ENCODE measurements at regions not wholly inside any gene's neighbourhood (a gene's known extent, or its start where the extent isn't known, plus 50 kb on each side); places are given as distances from the start of the nearest gene placed in this dataset.

DNA sequence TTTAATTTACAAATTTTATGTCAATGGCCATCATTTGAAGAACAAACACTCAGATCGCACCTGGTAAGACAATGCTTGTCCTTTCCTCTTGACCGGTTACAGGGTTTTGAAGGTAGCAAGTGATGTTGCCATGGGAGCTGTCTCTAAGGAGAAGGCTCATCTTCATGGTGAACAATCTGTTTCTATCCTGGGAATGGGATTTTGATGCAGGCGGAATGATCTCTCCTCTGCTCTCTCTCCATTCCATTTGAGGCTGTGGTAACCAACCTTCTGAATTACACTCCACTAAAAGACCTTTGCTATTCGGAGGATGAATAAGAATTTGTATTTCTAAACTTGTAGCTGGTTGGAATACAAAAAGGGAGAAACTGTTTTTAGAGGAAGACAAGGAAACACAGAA lies 57.9 kb upstream of the SLC5A9 start:
- DNase-seq: no peak

DNA sequence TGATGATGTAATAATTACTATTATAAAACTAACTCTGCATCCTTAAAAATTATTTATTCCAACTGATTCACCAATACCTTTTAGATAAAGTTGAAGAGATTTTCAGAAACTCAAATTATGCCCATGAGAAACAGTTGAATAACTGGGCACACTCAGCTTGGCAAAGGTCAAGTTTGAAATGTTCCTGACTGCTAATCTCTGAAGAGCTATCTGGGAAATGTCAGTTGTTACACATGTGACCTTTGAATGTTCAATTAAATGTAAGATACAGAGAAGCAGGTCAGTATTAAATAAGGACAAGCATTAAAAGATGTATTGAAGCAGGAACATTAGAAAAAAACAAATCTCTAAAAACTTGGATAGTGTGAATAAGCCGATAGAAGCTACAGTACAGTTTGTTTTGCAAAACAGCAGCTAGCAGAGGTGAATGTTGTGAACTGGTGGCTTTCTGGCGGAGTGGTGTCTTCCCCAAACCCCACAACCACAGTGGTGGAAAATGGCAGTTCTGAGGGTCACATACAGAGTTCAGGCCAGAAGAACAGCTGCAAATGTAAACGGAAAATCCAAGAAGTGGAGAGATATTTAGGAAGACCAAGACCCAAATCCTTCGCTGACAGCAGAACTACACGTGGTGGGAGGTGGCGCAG lies 61.9 kb upstream of the SLC5A9 start:
- DNase-seq: no peak

- no peak for DNase-seq
Measured at GRCh38 chr1:48139275-48139674, 83.2 kb upstream of the SLC5A9 start.

GRCh38 chr1:48127735-48128685 lies 94.5 kb upstream of the SLC5A9 start:
- DNase-seq: no peak

GRCh38 chr1:48123647-48124046 lies 98.9 kb upstream of the SLC5A9 start:
- DNase-seq: no peak

- no peak for DNase-seq
Measured at GRCh38 chr1:48121955-48122354, 100.6 kb upstream of the SLC5A9 start.

DNA sequence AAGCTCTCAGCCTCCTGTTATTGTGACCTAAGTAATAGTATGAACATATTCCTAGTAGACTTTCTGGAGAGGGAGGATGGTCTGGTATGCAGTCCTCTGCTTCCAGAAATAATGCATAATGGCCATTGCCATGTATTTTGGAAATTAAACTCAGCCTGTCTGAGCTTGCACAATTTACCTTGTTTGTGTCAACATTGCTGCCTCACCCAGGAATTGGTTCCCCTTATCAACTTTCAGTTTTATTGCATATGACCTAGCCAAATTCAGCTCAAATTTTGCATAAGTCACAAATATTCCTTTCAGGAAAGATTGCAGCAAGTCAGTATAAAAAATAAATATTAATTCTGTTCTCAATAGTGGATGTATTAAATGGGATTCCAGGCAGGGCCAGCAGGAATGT lies 101.9 kb upstream of the SLC5A9 start:
- no peak for DNase-seq

DNA sequence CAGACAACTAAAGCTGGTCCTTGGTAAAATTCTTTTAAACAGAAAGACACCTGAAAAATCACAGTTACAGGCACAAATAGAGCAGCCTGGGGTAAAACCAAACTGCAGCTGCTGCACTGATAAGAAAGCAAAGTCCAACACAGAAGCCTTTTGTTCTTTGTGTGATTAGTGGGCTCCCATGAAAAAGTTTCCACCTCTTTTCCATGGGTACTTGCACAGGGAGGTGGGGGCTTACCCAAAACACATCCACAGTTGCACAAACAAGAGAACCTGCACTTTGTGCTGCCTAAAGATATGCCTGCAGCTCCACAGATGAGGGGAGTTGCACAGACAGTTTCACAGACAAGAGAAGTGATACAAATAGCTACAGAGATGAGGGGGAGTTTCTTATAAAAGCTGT lies 106.7 kb upstream of the SLC5A9 start:
- no peak for DNase-seq

DNA sequence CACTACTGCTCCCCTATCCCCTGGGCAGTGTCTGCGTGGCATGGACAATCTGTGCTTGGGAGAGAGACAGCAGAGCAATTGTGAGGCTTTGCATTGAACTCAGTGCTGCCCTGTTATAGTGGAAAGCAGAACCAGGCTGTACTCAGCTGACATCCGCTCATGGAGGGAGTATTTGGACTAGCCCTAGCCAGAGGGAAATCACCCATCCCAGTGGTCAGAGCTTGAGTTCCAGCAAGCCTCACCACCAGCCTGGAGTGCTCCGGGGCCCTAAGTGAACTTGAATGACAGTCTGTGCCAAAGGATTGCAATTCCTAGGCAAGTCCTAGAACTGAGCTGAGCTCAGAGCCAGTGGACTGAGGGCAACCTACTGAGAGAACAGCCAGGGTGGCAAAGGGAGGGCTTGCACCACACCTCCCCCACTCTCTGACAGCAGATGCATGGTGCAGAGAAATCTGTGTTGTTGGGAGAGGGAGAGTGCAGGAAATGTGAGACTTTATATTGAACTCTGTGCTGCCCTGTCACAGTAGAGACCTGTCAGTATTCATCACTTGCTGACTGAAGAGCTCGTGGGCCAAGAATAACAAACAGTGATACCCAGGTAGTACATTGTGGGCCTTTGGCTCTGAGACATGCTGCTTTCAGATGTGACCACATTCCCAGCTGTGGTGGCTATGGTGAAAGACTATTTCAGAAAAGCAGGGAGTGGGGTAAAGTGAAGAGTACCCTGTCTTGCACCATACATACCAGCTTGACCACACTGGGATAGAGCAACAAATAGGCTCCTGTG lies 107.7 kb upstream of the SLC5A9 start:
- no peak for DNase-seq

DNA sequence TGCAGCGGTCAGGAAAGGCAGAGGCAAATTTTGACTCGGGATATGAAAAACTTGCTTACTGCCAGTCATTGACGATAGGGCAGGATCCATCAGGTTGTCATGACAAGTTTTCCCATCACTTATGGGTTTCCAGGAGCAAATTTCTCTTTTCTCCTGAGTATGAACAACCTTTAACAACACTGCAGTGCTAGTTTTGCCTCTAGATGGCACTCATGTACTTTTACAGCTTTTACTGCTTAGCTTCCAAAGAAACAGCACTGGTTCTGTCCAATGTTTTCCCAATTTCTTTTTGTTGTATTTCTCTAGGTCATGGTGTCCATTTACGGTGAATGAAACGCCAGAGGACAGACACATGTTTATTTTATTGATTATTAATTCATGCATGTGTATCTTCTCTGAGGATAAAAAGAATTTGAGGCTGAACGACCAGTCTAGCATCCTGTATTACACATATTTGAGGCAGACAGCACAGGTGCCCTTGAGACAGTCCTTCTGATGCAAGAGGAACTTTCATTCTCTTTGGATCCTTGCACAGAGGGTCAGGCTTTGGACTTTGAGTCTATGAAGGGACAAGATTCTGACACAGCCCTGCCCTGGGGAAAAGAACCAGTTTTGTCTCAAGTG lies 112.3 kb upstream of the TRABD2B start:
- DNase-seq: peak in 6 of 56 donors; percentile 4 to 32 (median 7)

- DNase-seq: no peak
Measured at GRCh38 chr1:48107516-48107915, 110.3 kb upstream of the TRABD2B start.

DNA sequence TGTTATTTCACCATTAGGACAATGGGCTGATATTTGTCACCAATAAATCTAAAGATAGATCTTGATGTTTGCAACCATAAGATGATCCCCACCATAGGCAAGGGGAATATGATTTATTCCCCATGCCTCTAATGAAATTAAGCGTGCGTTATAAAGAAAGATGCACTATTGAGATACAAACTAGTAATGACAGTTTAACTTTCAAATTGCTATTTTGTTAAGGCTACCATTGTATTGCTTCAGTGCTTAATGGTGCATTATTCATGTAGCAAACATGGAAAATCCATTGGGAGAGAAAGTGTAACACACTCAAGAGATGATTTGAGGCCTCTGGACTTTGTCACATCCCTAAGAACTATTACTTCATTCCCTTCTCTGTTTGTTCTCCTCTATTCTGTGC lies 108.9 kb upstream of the TRABD2B start:
- DNase-seq: no peak

DNA sequence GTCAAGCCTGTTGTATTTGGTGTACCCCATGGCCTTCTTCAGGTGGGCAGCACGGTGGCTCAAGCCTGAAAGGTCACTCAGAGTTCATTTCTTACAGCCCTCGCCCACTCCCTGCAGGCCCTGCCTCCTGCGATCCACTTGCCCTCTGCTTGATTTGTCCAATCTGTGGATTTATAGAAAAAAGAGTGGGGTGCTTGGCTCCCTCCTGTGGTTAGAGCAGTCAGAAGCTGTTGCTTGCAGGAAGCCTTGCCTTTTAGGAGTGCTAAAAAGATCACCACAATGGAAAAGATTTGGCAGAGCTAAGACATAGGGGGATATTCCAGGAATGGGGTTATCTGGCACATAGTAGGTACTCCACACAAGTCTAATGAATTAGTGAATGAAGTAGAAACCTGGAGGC lies 108.0 kb upstream of the TRABD2B start:
- DNase-seq: peak in 1 of 56 donors; percentile 0

- DNase-seq: no peak
Measured at GRCh38 chr1:48103495-48103894, 106.3 kb upstream of the TRABD2B start.

DNA sequence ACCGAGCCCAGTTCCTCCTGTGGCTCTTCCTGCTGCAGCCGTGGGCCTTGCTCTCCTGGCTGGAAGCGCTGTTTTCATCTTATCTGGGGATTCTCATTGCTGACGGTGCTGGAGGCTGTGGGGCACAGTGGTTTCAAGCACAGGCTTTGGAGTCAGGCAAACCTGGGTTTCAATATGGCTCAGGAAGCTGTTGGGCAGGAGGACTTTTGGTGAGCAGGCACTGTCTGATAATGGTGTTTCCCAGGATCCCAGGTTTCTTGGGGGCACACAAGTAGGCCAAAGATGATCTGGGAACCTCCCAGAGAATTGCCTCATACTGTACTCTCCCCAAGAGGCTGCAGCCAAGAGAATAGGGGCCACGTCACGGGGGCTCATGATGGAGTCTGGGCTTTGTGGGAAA lies 105.6 kb upstream of the TRABD2B start:
- no peak for DNase-seq

DNA sequence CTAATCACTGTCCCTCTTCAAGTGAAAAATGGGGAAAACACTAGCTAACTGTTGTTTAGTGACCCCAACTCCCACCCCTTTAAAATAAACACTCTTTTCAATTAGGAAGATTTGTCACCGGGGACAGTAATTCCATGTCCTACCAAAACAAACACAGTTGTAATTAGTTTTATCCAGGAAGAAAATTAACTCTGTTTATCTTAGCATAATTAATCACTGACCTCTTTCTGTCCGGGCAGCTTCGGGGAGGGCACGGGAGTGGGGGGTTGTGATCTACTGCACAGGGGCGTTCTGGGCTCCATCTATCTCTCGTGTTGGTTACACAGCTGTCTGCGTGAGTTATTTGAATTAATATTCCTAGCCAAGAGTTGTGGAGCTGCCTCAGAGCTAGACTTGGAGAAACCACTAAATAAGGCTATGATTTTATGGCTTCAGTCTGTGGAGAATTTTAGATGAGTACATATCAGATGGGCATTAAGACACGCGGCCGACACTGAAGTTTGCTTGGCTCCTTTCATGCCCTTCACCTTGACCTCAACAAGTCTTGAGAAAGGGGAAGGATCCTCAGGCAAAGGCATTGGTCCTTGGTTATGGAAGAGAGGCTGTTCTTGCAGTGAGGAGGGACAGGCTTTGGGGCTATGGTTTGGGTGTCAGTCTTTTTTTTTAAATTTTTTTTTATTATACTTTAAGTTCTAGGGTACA lies 102.0 kb upstream of the TRABD2B start:
- no peak for DNase-seq

DNA sequence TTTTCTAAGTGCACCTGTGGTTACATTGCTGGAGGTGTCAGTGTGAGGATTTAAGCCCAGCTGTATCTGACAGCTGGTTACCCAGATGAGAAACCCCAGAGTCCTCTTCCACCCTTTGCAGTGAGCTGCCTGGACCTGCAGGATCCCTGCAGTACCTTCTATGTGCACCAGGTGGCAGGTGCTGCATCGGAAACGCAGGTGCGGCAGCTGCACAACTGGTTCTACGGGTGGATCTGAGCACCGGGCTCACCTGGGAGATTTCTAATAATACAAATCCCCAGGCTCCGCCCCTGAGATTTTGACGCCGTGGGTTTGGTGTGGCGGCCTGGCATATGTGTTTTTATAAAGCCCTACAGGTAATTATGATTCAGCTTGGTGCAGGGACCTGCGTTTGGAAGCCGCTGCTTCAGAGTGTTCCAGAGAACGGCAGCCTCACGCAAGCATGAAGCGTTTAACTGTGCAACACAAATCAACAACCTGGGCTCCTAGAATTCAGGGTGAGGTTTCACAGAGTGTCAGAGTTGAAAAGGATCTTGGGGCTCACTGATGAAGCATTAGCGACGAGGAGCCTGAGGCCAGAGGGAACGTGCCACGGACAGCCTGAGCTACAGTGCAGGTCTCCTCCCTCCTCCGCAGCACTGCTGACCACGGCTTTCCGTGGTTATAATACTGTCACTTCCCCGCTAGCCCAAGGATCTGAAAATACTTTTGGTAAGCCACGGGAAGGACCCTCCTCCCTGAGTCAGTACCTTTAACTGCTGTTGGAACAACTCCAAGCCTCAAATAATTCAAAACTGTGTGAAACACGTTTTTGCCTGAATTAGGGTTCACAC lies 96.7 kb upstream of the TRABD2B start:
- DNase-seq: peak in 15 of 56 donors; percentile 2 to 48 (median 17)

DNA sequence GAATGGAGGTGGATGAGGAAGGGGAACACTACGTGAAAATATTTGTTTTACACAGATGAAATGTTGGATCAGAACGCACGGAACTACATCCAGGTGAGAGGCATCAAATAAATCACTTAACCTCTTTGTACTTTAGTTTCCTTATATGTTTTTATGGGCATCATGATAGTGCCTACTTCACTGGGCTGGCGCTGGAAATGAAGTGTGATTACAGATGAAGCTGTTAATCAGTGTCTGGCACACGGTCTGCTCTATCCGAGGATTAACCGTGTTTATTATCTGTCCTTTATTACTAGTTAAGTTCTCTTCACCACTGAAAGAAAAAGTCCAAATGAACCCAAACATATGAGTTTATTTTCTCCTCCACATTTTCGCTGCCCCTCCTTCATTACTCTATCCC lies 96.0 kb upstream of the TRABD2B start:
- no peak for DNase-seq

GRCh38 chr1:48092401-48092800 lies 95.2 kb upstream of the TRABD2B start:
- no peak for DNase-seq

- no peak for DNase-seq
Measured at GRCh38 chr1:48089356-48089891, 92.2 kb upstream of the TRABD2B start.

Data from nucleus accumbens (tissue), 56 donors.